ENCODE measurements at regions not wholly inside any gene's neighbourhood (a gene's known extent, or its start where the extent isn't known, plus 50 kb on each side); places are given as distances from the start of the nearest gene placed in this dataset.

DNA sequence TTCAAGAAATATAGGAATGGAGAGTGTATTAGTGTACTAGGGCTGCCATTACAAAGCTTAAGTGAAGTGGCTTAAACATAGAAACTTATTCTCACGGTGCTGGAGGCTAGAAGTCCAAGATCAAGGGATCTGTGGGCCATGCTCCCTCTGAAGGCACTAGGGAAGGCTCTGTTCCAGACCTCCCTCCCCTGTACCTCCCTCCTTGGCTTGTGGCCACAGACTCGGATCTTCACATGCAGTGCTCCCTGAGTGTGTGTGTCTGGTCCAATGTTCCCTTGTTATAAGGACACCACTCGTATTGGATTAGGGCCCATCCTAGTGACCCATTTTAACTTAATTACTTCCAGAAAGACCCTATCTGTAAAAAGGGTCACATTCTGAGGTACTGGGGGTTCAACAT, 225.6 kb downstream of the VRK1 start:
- Histone ChIP-seq H2AFZ (ENCODE audit: low read depth, low read length) (no peak overlapping the region), H3K36me3 (ENCODE audit: insufficient read depth, low read length) (no peaks in the 10 kb centered on the region), H4K20me1 (ENCODE audit: insufficient read depth) (no peaks in the 10 kb centered on the region), H3K9ac (ENCODE audit: low read length) (no peak overlapping the region), H3K4me2 (ENCODE audit: low read length) (no peak overlapping the region), H3F3A (ENCODE audit: insufficient read depth, low read length, poor library complexity, severe bottlenecking) (no peaks in the 10 kb centered on the region), H3K79me2 (replicated peaks; ENCODE audit: insufficient read depth, low read length) (no peaks in the 10 kb centered on the region), H3K9me3 (ENCODE audit: low read length) (no peaks in the 10 kb centered on the region), H3K9me2 (ENCODE audit: insufficient read depth, low read length) (no peaks in the 10 kb centered on the region), H3K27ac (ENCODE audit: low read length) (no peak overlapping the region), H3K4me3 (ENCODE audit: low read length) (no peak overlapping the region), H3K27me3 (ENCODE audit: insufficient read depth, low read depth, low read length) (no peaks in the 10 kb centered on the region)
- TF ChIP-seq SMC3 (conservative IDR thresholded peaks at IDR 0.05; ENCODE audit: poor library complexity): no peak
- TF ChIP-seq EZH2 (IDR thresholded peaks at IDR 0.05; ENCODE audit: borderline replicate concordance, insufficient read depth, low read length, poor library complexity, severe bottlenecking): no peak
- no peak for TF ChIP-seq TAF1 (IDR thresholded peaks at IDR 0.05; ENCODE audit: low read depth)
- TF ChIP-seq MXI1 (conservative IDR thresholded peaks at IDR 0.05; ENCODE audit: poor library complexity, severe bottlenecking): no peak
- TF ChIP-seq POLR2AphosphoS5 (IDR thresholded peaks at IDR 0.05): no peak
- TF ChIP-seq, protein P1, sequence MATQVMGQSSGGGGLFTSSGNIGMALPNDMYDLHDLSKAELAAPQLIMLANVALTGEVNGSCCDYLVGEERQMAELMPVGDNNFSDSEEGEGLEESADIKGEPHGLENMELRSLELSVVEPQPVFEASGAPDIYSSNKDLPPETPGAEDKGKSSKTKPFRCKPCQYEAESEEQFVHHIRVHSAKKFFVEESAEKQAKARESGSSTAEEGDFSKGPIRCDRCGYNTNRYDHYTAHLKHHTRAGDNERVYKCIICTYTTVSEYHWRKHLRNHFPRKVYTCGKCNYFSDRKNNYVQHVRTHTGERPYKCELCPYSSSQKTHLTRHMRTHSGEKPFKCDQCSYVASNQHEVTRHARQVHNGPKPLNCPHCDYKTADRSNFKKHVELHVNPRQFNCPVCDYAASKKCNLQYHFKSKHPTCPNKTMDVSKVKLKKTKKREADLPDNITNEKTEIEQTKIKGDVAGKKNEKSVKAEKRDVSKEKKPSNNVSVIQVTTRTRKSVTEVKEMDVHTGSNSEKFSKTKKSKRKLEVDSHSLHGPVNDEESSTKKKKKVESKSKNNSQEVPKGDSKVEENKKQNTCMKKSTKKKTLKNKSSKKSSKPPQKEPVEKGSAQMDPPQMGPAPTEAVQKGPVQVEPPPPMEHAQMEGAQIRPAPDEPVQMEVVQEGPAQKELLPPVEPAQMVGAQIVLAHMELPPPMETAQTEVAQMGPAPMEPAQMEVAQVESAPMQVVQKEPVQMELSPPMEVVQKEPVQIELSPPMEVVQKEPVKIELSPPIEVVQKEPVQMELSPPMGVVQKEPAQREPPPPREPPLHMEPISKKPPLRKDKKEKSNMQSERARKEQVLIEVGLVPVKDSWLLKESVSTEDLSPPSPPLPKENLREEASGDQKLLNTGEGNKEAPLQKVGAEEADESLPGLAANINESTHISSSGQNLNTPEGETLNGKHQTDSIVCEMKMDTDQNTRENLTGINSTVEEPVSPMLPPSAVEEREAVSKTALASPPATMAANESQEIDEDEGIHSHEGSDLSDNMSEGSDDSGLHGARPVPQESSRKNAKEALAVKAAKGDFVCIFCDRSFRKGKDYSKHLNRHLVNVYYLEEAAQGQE (IDR thresholded peaks at IDR 0.05; ENCODE audit: borderline replicate concordance): no peak
- no peak for TF ChIP-seq RAD21 (conservative IDR thresholded peaks at IDR 0.05)
- TF ChIP-seq, protein P2, sequence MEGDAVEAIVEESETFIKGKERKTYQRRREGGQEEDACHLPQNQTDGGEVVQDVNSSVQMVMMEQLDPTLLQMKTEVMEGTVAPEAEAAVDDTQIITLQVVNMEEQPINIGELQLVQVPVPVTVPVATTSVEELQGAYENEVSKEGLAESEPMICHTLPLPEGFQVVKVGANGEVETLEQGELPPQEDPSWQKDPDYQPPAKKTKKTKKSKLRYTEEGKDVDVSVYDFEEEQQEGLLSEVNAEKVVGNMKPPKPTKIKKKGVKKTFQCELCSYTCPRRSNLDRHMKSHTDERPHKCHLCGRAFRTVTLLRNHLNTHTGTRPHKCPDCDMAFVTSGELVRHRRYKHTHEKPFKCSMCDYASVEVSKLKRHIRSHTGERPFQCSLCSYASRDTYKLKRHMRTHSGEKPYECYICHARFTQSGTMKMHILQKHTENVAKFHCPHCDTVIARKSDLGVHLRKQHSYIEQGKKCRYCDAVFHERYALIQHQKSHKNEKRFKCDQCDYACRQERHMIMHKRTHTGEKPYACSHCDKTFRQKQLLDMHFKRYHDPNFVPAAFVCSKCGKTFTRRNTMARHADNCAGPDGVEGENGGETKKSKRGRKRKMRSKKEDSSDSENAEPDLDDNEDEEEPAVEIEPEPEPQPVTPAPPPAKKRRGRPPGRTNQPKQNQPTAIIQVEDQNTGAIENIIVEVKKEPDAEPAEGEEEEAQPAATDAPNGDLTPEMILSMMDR (IDR thresholded peaks at IDR 0.05; ENCODE audit: poor library complexity, severe bottlenecking): no peak
- no peak for TF ChIP-seq EP300 (conservative IDR thresholded peaks at IDR 0.05; ENCODE audit: poor library complexity, severe bottlenecking)

- no peaks in the 10 kb centered on the region for H3K9me2 ChIP-seq (ENCODE audit: insufficient read depth, low read length)
- H3K36me3 ChIP-seq (ENCODE audit: insufficient read depth, low read length): no peaks in the 10 kb centered on the region
- H4K20me1 ChIP-seq (ENCODE audit: insufficient read depth): no peaks in the 10 kb centered on the region
- no peak overlapping the region for H3K4me3 ChIP-seq (ENCODE audit: low read length)
- no peak overlapping the region for H3K9ac ChIP-seq (ENCODE audit: low read length)
- H3K79me2 ChIP-seq (replicated peaks; ENCODE audit: insufficient read depth, low read length): no peaks in the 10 kb centered on the region
- H3K27me3 ChIP-seq (ENCODE audit: insufficient read depth, low read depth, low read length): no peaks in the 10 kb centered on the region
- no peak overlapping the region for H3K27ac ChIP-seq (ENCODE audit: low read length)
- TF ChIP-seq POLR2AphosphoS5 (IDR thresholded peaks at IDR 0.05): no peak
- TF ChIP-seq TAF1 (IDR thresholded peaks at IDR 0.05; ENCODE audit: low read depth): no peak
- TF ChIP-seq EP300 (conservative IDR thresholded peaks at IDR 0.05; ENCODE audit: poor library complexity, severe bottlenecking): no peak
- TF ChIP-seq, protein P1 (IDR thresholded peaks at IDR 0.05; ENCODE audit: borderline replicate concordance): no peak
- no peak for TF ChIP-seq EZH2 (IDR thresholded peaks at IDR 0.05; ENCODE audit: borderline replicate concordance, insufficient read depth, low read length, poor library complexity, severe bottlenecking)
- no peak for TF ChIP-seq MXI1 (conservative IDR thresholded peaks at IDR 0.05; ENCODE audit: poor library complexity, severe bottlenecking)
- no peak for TF ChIP-seq SMC3 (conservative IDR thresholded peaks at IDR 0.05; ENCODE audit: poor library complexity)
- TF ChIP-seq, protein P2 (IDR thresholded peaks at IDR 0.05; ENCODE audit: poor library complexity, severe bottlenecking): no peak
- no peak for TF ChIP-seq RAD21 (conservative IDR thresholded peaks at IDR 0.05)
- H3K4me2 ChIP-seq (ENCODE audit: low read length): no peak overlapping the region
- H3K9me3 ChIP-seq (ENCODE audit: low read length): no peaks in the 10 kb centered on the region
- no peaks in the 10 kb centered on the region for H3F3A ChIP-seq (ENCODE audit: insufficient read depth, low read length, poor library complexity, severe bottlenecking)
- H2AFZ ChIP-seq (ENCODE audit: low read depth, low read length): no peak overlapping the region
These were observed 226.7 kb downstream of the VRK1 start for GRCh38 chr14:97023871-97024270.

All from neural cell (in vitro differentiated cells).